ENCODE measurements at regions not wholly inside any gene's neighbourhood (a gene's known extent, or its start where the extent isn't known, plus 50 kb on each side); places are given as distances from the start of the nearest gene placed in this dataset.
"Not testable (repeated sequence)": the region's sequence is repeated elsewhere in the genome, so short reads cannot be mapped to it uniquely, and the experiment has no call there.

DNA sequence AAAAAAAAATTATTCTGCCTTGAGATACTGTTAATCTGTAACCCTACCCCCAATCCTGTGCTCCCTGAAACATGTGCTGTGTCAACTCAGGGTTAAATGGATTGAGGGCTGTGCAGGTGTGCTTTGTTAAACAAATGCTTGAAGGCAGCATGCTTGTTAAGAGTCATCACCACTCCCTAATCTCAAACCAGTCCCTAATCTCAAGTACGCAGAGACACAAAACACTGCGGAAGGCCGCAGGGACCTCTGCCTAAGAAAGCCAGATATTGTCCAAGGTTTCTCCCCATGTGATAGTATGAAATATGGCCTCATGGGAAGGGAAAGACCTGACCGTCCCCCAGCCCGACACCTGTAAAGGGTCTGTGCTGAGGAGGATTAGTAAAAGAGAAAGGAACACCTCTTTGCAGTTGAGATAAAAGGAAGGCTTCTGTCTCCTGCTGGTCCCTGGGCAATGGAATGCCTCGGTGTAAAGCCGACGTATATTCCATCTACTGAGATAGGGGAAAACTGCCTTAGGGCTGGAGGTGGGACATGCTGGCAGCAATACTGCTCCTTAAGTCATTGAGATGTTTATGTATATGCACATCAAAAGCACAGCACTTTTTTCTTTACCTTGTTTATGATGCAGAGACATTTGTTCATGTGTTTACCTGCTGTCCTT lies 402.6 kb downstream of the TBC1D32 start:
- not testable (repeated sequence) for DNase-seq (ENCODE audit: low spot score)

- DNase-seq (ENCODE audit: low spot score) = not testable (repeated sequence)
Measured at GRCh38 chr6:120930500-120930899, 403.8 kb downstream of the TBC1D32 start.

DNA sequence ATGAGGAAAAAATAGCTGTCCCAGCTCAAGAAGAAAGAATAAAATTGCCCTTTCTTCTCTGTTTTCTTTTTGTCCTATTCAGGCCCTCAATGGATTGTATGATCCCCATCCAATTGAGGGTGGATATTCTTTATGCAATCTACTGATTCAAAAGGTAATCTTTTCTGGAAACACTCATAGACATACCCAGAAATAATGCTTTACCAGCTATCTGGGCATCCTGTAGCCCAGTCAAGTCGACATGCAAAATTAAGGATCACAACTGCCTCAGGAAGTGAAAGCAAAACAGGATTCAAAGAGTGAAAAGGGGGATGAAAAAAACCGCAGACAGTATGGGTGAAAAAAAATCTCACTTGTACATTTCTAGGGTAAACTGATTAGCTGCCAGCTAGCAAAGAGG lies 410.1 kb downstream of the TBC1D32 start:
- DNase-seq (ENCODE audit: low spot score) = no peak

DNA sequence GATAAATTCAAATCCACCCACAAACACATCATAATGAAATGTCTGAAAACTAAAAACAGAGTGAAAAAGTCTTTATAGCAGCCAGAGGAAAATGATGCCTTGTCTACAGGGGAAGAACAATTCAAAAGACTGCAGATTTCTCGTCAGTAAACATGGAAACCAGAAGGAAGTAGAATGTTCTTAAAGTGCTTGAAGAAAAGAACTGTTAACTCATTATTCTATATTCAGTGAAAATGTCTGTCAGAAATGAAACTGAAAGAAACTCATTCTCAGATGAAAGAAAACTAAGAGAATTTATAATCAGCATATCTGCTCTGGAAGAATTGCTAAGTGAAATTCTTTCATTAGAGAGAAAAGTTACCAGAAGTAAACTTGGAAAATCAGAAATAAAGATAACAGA lies 416.1 kb downstream of the TBC1D32 start:
- DNase-seq (ENCODE audit: low spot score) = no peak

- DNase-seq (ENCODE audit: low spot score) = no peak
Measured at GRCh38 chr6:120916844-120917243, 417.4 kb downstream of the TBC1D32 start.

- no peak for DNase-seq (ENCODE audit: low spot score)
Measured at GRCh38 chr6:120913486-120913885, 420.8 kb downstream of the TBC1D32 start.

- no peak for DNase-seq (ENCODE audit: low spot score)
Measured at GRCh38 chr6:120908767-120909166, 425.5 kb downstream of the TBC1D32 start.

GRCh38 chr6:120903836-120904235 lies 430.4 kb downstream of the TBC1D32 start:
- no peak for DNase-seq (ENCODE audit: low spot score)

DNA sequence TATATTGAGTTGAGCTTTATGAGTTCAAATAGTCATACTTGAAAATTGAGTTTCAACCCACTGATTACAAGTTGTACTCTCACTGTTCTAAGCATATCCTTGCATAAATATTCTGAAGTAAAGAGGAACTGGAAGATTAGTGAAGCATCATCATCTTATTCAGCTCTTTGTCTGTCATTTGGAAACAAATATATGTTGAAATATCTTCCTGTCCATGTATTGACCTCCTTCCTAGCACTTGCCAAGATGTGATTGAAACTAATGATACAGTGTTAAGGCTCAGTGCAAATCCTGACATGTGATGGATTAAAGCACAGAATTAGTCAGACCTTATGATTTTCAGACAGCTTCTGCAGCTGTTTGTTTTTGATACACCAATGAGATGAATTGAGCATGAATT lies 434.3 kb downstream of the TBC1D32 start:
- DNase-seq (ENCODE audit: low spot score) = no peak

DNA sequence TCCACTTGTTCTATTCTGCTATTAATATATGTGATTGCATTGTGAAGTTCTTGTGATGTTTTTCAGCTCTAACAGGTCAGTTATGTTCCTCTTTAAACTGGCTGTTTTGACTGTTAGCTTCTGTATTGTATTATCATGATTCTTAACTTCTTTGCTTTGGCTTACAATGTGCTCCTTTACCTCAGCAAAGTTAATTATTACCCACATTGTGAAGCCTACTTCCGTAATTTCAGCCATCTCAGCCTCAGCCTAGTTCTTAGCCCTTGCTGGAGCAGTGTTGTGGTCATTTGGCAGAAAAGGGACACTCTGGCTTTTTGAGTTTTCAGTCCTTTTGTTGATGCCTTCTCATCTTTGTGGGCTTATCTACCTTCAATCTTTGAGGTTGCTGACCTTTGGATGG lies 440.2 kb downstream of the TBC1D32 start:
- no peak for DNase-seq (ENCODE audit: low spot score)

- DNase-seq (ENCODE audit: low spot score) = no peak
Measured at GRCh38 chr6:120876931-120877330, 457.3 kb downstream of the TBC1D32 start.

DNA sequence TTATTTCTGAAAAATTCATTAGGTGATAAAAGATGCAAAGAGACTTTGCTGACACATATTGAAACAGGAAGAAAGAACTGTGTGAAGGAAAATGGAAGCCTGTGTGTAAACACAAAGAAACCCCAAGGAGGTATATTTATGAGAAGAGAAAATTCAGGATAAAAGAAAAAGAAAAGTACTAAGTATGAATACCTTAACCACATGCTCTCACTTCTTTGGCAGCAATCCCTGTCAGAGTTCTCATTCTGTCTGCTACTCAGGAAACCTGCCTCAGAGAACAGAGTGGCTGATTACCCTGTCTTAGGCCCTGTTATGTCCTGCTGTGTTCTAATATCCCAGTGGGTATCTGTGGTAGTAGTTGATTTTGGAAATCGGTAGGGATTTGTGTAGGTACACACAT lies 457.9 kb downstream of the TBC1D32 start:
- DNase-seq (ENCODE audit: low spot score) = no peak

DNA sequence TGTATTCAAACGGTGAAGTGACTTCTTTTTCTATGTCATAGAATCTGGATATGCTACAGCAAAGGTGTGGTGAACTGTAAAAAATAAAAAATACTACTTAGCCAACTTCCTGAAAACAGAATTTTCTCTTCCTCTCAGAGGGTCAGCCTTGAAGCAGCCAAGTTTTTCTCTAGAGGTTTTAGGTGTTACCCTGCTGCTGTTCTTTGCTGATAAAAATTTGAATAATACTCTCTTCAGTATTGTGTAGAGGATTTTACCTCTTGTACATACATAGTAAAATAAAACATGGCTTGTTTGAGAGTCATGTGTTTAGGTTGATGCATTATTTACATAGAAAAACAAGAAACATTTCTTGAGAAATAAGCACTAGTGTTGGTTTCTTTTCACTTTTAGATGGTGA lies 458.4 kb downstream of the TBC1D32 start:
- no peak for DNase-seq (ENCODE audit: low spot score)

- DNase-seq (ENCODE audit: low spot score) = peak; percentile 57
Measured at GRCh38 chr6:120874422-120874821, 459.9 kb downstream of the TBC1D32 start.

DNA sequence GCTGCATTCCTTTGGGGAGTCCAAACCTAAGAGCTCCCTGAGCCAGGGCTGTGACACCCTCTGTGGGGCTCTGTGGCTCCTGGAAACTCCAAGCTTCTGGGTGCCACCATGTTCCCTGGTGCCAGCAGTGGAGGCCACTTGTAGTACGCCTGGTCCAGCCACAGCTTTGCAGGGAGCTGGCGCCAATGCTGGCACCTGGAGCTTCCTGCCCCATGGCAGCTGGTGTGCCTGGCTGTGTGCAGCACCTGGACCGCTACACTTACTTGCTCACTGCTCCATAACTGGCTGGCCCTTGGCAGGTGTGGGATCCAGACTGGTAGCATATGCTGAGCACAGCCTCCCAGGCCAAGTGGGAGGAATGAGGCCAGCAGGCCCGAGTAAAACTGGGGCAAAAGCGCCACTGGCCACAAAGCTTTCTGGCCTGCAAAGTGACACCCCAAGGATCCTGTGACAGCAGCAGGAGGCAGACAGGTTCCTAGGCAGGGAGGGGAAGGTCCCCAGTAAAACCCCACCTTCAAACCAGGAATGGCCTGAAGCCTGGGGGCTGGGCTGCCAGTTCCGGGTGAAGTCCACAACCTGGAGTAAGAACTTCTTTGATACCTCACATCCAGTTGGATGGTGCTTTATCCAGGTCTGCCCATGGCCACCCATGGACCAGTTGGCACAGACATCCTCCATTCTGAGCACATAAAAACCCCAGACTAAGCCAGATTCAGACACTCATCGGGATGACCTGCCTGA lies 461.0 kb downstream of the TBC1D32 start:
- DNase-seq (ENCODE audit: low spot score) = no peak

GRCh38 chr6:120872262-120872578 lies 462.1 kb downstream of the TBC1D32 start:
- no peak for DNase-seq (ENCODE audit: low spot score)

GRCh38 chr6:120871416-120872261 lies 462.6 kb downstream of the TBC1D32 start:
- DNase-seq (ENCODE audit: low spot score) = peak; percentile 87

GRCh38 chr6:120869397-120869796 lies 464.9 kb downstream of the TBC1D32 start:
- no peak for DNase-seq (ENCODE audit: low spot score)

GRCh38 chr6:120857422-120857821 lies 476.9 kb downstream of the TBC1D32 start:
- no peak for DNase-seq (ENCODE audit: low spot score)

GRCh38 chr6:120854583-120854982 lies 479.7 kb downstream of the TBC1D32 start:
- no peak for DNase-seq (ENCODE audit: low spot score)

- no peak for DNase-seq (ENCODE audit: low spot score)
Measured at GRCh38 chr6:120853489-120853888, 480.8 kb downstream of the TBC1D32 start.

GRCh38 chr6:120852293-120852849 lies 481.9 kb downstream of the TBC1D32 start:
- no peak for DNase-seq (ENCODE audit: low spot score)
